A673 (cell line): ENCODE measurements at regions not wholly inside any gene's neighbourhood (a gene's known extent, or its start where the extent isn't known, plus 50 kb on each side); places are given as distances from the start of the nearest gene placed in this dataset.
"Not testable (repeated sequence)": the region's sequence is repeated elsewhere in the genome, so short reads cannot be mapped to it uniquely, and the experiment has no call there.

ENCODE experiments used
- BruUV-seq: library from RNA; stranded (reverse); fragments of 400-500 nt; replicated peaks from 2 replicates; lab custom pipeline; 2021; lab: Mats Ljungman, UMichigan
- CTCF ChIA-PET: fragments of 300-600 bp; sonication (Branson Sonifier 250); formaldehyde crosslinking; loops from one replicate; lab custom pipeline; 2022; ENCODE audit warnings: antibody characterized with exemption; lab: Charles Lee
- POLR2A ChIA-PET: fragments of 300-600 bp; sonication (Branson Sonifier 250); formaldehyde crosslinking; loops from one replicate; lab custom pipeline; 2022; ENCODE audit warnings: antibody characterized with exemption; ENCODE audit not compliant: low non-redundant PET; lab: Charles Lee
- DNase-seq: peaks from one replicate; pipeline ENCODE4 v3.0.0-alpha.2; 2015; ENCODE audit warnings: low spot score
- H3K27ac ChIP-seq: fragments of 200-600 bp; sonication (generic); 2 replicates; pipeline ENCODE4 v1.5.1; 2016; ENCODE audit warnings: mixed run types, low read depth, mild to moderate bottlenecking, mixed read lengths, antibody characterized with exemption, low read length; ENCODE audit not compliant: poor library complexity, severe bottlenecking
- H3K27me3 ChIP-seq: fragments of 200-600 bp; sonication (generic); replicated peaks from 2 replicates; pipeline ENCODE4 v1.6.1; 2017; ENCODE audit warnings: mixed run types, low read depth, mild to moderate bottlenecking, mixed read lengths, antibody characterized with exemption, low read length; ENCODE audit not compliant: insufficient read depth, poor library complexity
- H3K36me3 ChIP-seq: fragments of 200-600 bp; sonication (generic); 2 replicates; pipeline ENCODE4 v1.6.1; 2016; ENCODE audit warnings: mixed run types, mild to moderate bottlenecking, mixed read lengths, antibody characterized with exemption, low read length; ENCODE audit not compliant: insufficient read depth, poor library complexity, severe bottlenecking
- H3K4me1 ChIP-seq: fragments of 200-600 bp; sonication (generic); 2 replicates; pipeline ENCODE4 v1.6.1; 2017; ENCODE audit warnings: mixed run types, mild to moderate bottlenecking, mixed read lengths, antibody characterized with exemption, low read length; ENCODE audit not compliant: insufficient read depth, poor library complexity, severe bottlenecking
- H3K4me3 ChIP-seq: fragments of 200-600 bp; sonication (generic); 2 replicates; pipeline ENCODE4 v1.5.1; 2016; ENCODE audit warnings: low read depth, mixed run types, mild to moderate bottlenecking, mixed read lengths, low read length; ENCODE audit not compliant: poor library complexity, severe bottlenecking
- H3K9me3 ChIP-seq: fragments of 200-600 bp; sonication (generic); 2 replicates; pipeline ENCODE4 v1.6.1; 2016; ENCODE audit warnings: mixed run types, low read depth, mild to moderate bottlenecking, mixed read lengths, antibody characterized with exemption, low read length; ENCODE audit not compliant: poor library complexity, severe bottlenecking
- CTCF ChIP-seq: fragments of 300-800, 200-600 bp; sonication (generic); conservative IDR thresholded peaks from 2 replicates; pipeline ENCODE4 v1.5.1; 2017; ENCODE audit warnings: low read depth, mild to moderate bottlenecking, antibody characterized with exemption, low read length, moderate library complexity, mixed read lengths
- EZH2 ChIP-seq: fragments of 200-600 bp; sonication (generic); IDR thresholded peaks from 2 replicates; pipeline ENCODE4 v1.6.1; 2017; ENCODE audit warnings: borderline replicate concordance, low read depth, mild to moderate bottlenecking, mixed read lengths, antibody characterized with exemption, low read length; ENCODE audit not compliant: poor library complexity, severe bottlenecking
- intact Hi-C: fragments of 100-400 bp; cut with micrococcal nuclease; formaldehyde crosslinking; loops from one replicate; pipeline ENCODE4 v1.10.0; 2022; ENCODE audit not compliant: unreplicated experiment

GRCh38 chr1:30525631-30525970, 197.8 kb downstream of the MATN1 start:
- no peak overlapping the region for H3K27ac ChIP-seq
- BruUV-seq: no TSS peak
- CTCF ChIA-PET: no interaction called here
- peaks cover 19% of the 10 kb centered on the region for H3K4me1 ChIP-seq
- no peaks in the 10 kb centered on the region for H3K27me3 ChIP-seq
- intact Hi-C loops: no loop called here
- H3K36me3 ChIP-seq: no peaks in the 10 kb centered on the region
- no peaks in the 10 kb centered on the region for H3K9me3 ChIP-seq
- no peak for TF ChIP-seq CTCF
- TF ChIP-seq EZH2: no peak
- no peak for DNase-seq
- POLR2A ChIA-PET: no interaction called here
- H3K4me3 ChIP-seq: no peak overlapping the region

GRCh38 chr1:30524840-30525617, 198.4 kb downstream of the MATN1 start:
- POLR2A ChIA-PET: no interaction called here
- DNase-seq: no peak
- TF ChIP-seq EZH2 (no peak), CTCF (no peak)
- H3K27ac ChIP-seq: no peak overlapping the region
- H3K36me3 ChIP-seq: no peaks in the 10 kb centered on the region
- no peaks in the 10 kb centered on the region for H3K9me3 ChIP-seq
- H3K4me3 ChIP-seq: no peak overlapping the region
- BruUV-seq: no TSS peak
- no peaks in the 10 kb centered on the region for H3K27me3 ChIP-seq
- intact Hi-C loops: no loop called here
- H3K4me1 ChIP-seq: peaks cover 19% of the 10 kb centered on the region
- CTCF ChIA-PET: no interaction called here

- H3K27ac ChIP-seq, intact Hi-C loops, DNase-seq, H3K9me3 ChIP-seq, BruUV-seq, H3K4me3 ChIP-seq, POLR2A ChIA-PET, CTCF ChIA-PET, H3K36me3 ChIP-seq, H3K27me3 ChIP-seq: not testable (repeated sequence)
- H3K4me1 ChIP-seq: peaks cover 19% of the 10 kb centered on the region
Observed at GRCh38 chr1:30524025-30524555, 199.3 kb downstream of the MATN1 start.
